ENCODE measurements at regions not wholly inside any gene's neighbourhood (a gene's known extent, or its start where the extent isn't known, plus 50 kb on each side); places are given as distances from the start of the nearest gene placed in this dataset.

GRCh38 chr1:74842726-74843125 is 109.8 kb downstream of the TYW3 start:
- Histone ChIP-seq H4K20me1 (ENCODE audit: control insufficient read depth, insufficient read depth, insufficient read length) (no peaks in the 10 kb centered on the region), H2BK12ac (ENCODE audit: insufficient read length, low read depth, low read length) (no peak overlapping the region), H2BK20ac (ENCODE audit: low read depth, low read length, poor library complexity, severe bottlenecking) (no peak overlapping the region), H3K4me2 (ENCODE audit: insufficient read depth, insufficient read length, low read length) (no peak overlapping the region), H3K9me3 (ENCODE audit: control insufficient read depth, low read depth, low read length) (no peaks in the 10 kb centered on the region), H3K23me2 (ENCODE audit: insufficient read length, low read depth, low read length, poor library complexity, severe bottlenecking) (no peaks in the 10 kb centered on the region), H3K27ac (ENCODE audit: insufficient read length, low read depth, low read length) (no peak overlapping the region), H3K23ac (ENCODE audit: insufficient read length, low read depth, low read length) (no peak overlapping the region), H3K4ac (ENCODE audit: low read depth, low read length) (no peak overlapping the region), H3K56ac (ENCODE audit: insufficient read length, low read depth, low read length) (no peak overlapping the region), H3T11ph (ENCODE audit: low read length) (no peak overlapping the region), H2BK5ac (ENCODE audit: insufficient read length, low read length) (no peak overlapping the region), H3K18ac (ENCODE audit: insufficient read length, low read depth, low read length) (no peak overlapping the region), H2AK5ac (ENCODE audit: insufficient read length, low read length) (no peak overlapping the region), H2BK15ac (ENCODE audit: low read depth, low read length) (no peak overlapping the region), H3K4me1 (ENCODE audit: insufficient read depth, low read length) (no peaks in the 10 kb centered on the region), H3K9ac (ENCODE audit: extremely low read depth, insufficient read length, low read length) (no peak overlapping the region), H3K79me2 (ENCODE audit: insufficient read depth, low read length) (no peaks in the 10 kb centered on the region), H2BK120ac (ENCODE audit: low read depth, low read length, poor library complexity, severe bottlenecking) (no peak overlapping the region), H3K27me3 (ENCODE audit: insufficient read depth, low read length) (no peaks in the 10 kb centered on the region), H2AFZ (ENCODE audit: low read length) (no peak overlapping the region), H3K14ac (ENCODE audit: insufficient read depth, low read length) (no peak overlapping the region), H4K91ac (ENCODE audit: insufficient read length, low read depth, low read length) (no peak overlapping the region), H3K79me1 (ENCODE audit: insufficient read depth, low read depth, low read length, poor library complexity, severe bottlenecking) (no peaks in the 10 kb centered on the region), H4K8ac (replicated peaks; ENCODE audit: insufficient read length, low read depth, low read length) (no peak overlapping the region), H4K5ac (ENCODE audit: insufficient read length, low read depth, low read length) (no peak overlapping the region)
- no peak for DNase-seq
- no CpG with 5 or more reads among the region's 3 CpGs for WGBS (ENCODE audit: extremely low coverage, insufficient read length, low lambda C conversion rate)
- Mint-ChIP-seq H3K36me3 (ENCODE audit: insufficient read depth in 1 of 3, low read depth in 3 of 3) (no peaks in the 10 kb centered on the region), H3K9me3 (no peaks in the 10 kb centered on the region), H3K4me1 (peaks cover 0 to 3% of the 10 kb centered on the region in 2 experiments; a peak in 1 of 4 replicates), H3K27me3 (ENCODE audit: low read depth) (no peaks in the 10 kb centered on the region), H3K4me3 (no peak overlapping the region), H3K27ac (no peak overlapping the region)
- TF ChIP-seq CTCF (conservative IDR thresholded peaks at IDR 0.05) = no peak

Measured in H9 (cell line).